Keratinocyte (primary cell): ENCODE measurements at regions not wholly inside any gene's neighbourhood (a gene's known extent, or its start where the extent isn't known, plus 50 kb on each side); places are given as distances from the start of the nearest gene placed in this dataset.
"Not testable (repeated sequence)": the region's sequence is repeated elsewhere in the genome, so short reads cannot be mapped to it uniquely, and the experiment has no call there.

Experiments used
- DNase-seq: peaks from one replicate; pipeline ENCODE4 v3.0.0-alpha.2; 2011; ENCODE audit warnings: low read depth, missing footprints, low spot score
- FAIRE-seq: peaks from 2 replicates; lab custom pipeline; 2011; peaks lifted over from hg19 to GRCh38; lab: Jason Lieb, UNC
- H2AFZ ChIP-seq: 2 replicates; pipeline ENCODE4 v1.6.0; 2012; ENCODE audit warnings: low read length, control low read depth, inconsistent platforms; ENCODE audit not compliant: control insufficient read depth
- H3K27ac ChIP-seq: 2 replicates; pipeline ENCODE4 v1.5.1; 2011; ENCODE audit warnings: low read length; ENCODE audit not compliant: control insufficient read depth, insufficient read depth
- H3K27me3 ChIP-seq: 3 replicates; pipeline ENCODE4 v1.6.0; 2011; ENCODE audit warnings: low read length; ENCODE audit not compliant: control insufficient read depth, insufficient read depth; ENCODE audit errors: extremely low read depth
- H3K36me3 ChIP-seq, 2 experiments: 2 replicates in 1 of 2; 3 replicates in 1 of 2; pipeline ENCODE4 v1.5.1; 2011; ENCODE audit warnings: low read length in 2 of 2, mild to moderate bottlenecking in 1 of 2; ENCODE audit not compliant: control insufficient read depth in 2 of 2, insufficient read depth in 2 of 2; ENCODE audit errors: extremely low read depth in 1 of 2
- H3K4me1 ChIP-seq: 3 replicates; pipeline ENCODE4 v1.5.1; 2011; ENCODE audit warnings: low read length; ENCODE audit not compliant: control insufficient read depth, insufficient read depth; ENCODE audit errors: extremely low read depth
- H3K4me2 ChIP-seq: 3 replicates; pipeline ENCODE4 v1.6.0; 2011; ENCODE audit warnings: low read depth, low read length; ENCODE audit not compliant: control insufficient read depth, insufficient read depth; ENCODE audit errors: extremely low read depth
- H3K4me3 ChIP-seq, 3 experiments: fragments of 200-600 bp in 1 of 3; sonication (generic) in 1 of 3; 2 replicates in 2 of 3; 3 replicates in 1 of 3; pipeline ENCODE4 v1.5.1; 2011 to 2016; ENCODE audit warnings: low read length in 3 of 3, mild to moderate bottlenecking in 3 of 3, control low read depth in 2 of 3, inconsistent platforms in 1 of 3, low read depth in 1 of 3, mixed read lengths in 1 of 3, mixed run types in 1 of 3, moderate library complexity in 1 of 3; ENCODE audit not compliant: control insufficient read depth in 2 of 3, insufficient read depth in 2 of 3; ENCODE audit errors: extremely low read depth in 1 of 3
- H3K79me2 ChIP-seq: 2 replicates; pipeline ENCODE4 v1.6.0; 2012; ENCODE audit warnings: low read length; ENCODE audit not compliant: control insufficient read depth, insufficient read depth
- H3K9ac ChIP-seq: 3 replicates; pipeline ENCODE4 v1.6.0; 2011; ENCODE audit warnings: low read length; ENCODE audit not compliant: control insufficient read depth, insufficient read depth; ENCODE audit errors: extremely low read depth
- H3K9me1 ChIP-seq: 3 replicates; pipeline ENCODE4 v1.6.0; 2011; ENCODE audit warnings: low read length; ENCODE audit not compliant: control insufficient read depth, insufficient read depth; ENCODE audit errors: extremely low read depth
- H3K9me3 ChIP-seq: 2 replicates; pipeline ENCODE4 v1.5.1; 2012; ENCODE audit warnings: low read depth, low read length; ENCODE audit not compliant: control insufficient read depth
- H4K20me1 ChIP-seq: 3 replicates; pipeline ENCODE4 v1.6.0; 2011; ENCODE audit warnings: low read length; ENCODE audit not compliant: control insufficient read depth, insufficient read depth; ENCODE audit errors: extremely low read depth
- EZH2 ChIP-seq: IDR thresholded peaks from one replicate; pipeline ENCODE4 v1.6.1; 2012; ENCODE audit warnings: inconsistent platforms, mild to moderate bottlenecking, low read length, moderate library complexity
- dilution Hi-C: fragments of 300-500 bp; cut with MboI; formaldehyde crosslinking; loops from one replicate; pipeline ENCODE4 v1.7.0; 2020; ENCODE audit warnings: low sequenced_read_pairs; ENCODE audit not compliant: extremely low pct_ligation_motif_present
- TF ChIP-seq, protein P1 (sequence below), 3 experiments: IDR thresholded peaks in 1 of 3; conservative IDR thresholded peaks in 1 of 3; optimal IDR thresholded peaks in 1 of 3; 2 replicates in 2 of 3; 3 replicates in 1 of 3; pipeline versions ENCODE3 to v1.5.1; 2011; ENCODE audit warnings: low read length in 3 of 3, mild to moderate bottlenecking in 3 of 3, moderate library complexity in 2 of 3, control low read depth in 1 of 3, inconsistent platforms in 1 of 3; ENCODE audit not compliant: insufficient read depth in 2 of 3; ENCODE audit errors: extremely low read depth in 1 of 3

GRCh38 chr2:95709831-95710230 is 118.0 kb downstream of the TRIM43 start:
- H3K4me3 ChIP-seq = no peak overlapping the region
- FAIRE-seq = no peak
- TF ChIP-seq EZH2 = no peak
- TF ChIP-seq, protein P1, sequence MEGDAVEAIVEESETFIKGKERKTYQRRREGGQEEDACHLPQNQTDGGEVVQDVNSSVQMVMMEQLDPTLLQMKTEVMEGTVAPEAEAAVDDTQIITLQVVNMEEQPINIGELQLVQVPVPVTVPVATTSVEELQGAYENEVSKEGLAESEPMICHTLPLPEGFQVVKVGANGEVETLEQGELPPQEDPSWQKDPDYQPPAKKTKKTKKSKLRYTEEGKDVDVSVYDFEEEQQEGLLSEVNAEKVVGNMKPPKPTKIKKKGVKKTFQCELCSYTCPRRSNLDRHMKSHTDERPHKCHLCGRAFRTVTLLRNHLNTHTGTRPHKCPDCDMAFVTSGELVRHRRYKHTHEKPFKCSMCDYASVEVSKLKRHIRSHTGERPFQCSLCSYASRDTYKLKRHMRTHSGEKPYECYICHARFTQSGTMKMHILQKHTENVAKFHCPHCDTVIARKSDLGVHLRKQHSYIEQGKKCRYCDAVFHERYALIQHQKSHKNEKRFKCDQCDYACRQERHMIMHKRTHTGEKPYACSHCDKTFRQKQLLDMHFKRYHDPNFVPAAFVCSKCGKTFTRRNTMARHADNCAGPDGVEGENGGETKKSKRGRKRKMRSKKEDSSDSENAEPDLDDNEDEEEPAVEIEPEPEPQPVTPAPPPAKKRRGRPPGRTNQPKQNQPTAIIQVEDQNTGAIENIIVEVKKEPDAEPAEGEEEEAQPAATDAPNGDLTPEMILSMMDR (optimal IDR thresholded peaks at IDR 0.05 in 1 of 3, IDR thresholded peaks at IDR 0.05 in 1 of 3, conservative IDR thresholded peaks at IDR 0.05 in 1 of 3; ENCODE audit: extremely low read depth in 1 of 3, insufficient read depth in 2 of 3, low read length in 3 of 3) = no peak

DNA sequence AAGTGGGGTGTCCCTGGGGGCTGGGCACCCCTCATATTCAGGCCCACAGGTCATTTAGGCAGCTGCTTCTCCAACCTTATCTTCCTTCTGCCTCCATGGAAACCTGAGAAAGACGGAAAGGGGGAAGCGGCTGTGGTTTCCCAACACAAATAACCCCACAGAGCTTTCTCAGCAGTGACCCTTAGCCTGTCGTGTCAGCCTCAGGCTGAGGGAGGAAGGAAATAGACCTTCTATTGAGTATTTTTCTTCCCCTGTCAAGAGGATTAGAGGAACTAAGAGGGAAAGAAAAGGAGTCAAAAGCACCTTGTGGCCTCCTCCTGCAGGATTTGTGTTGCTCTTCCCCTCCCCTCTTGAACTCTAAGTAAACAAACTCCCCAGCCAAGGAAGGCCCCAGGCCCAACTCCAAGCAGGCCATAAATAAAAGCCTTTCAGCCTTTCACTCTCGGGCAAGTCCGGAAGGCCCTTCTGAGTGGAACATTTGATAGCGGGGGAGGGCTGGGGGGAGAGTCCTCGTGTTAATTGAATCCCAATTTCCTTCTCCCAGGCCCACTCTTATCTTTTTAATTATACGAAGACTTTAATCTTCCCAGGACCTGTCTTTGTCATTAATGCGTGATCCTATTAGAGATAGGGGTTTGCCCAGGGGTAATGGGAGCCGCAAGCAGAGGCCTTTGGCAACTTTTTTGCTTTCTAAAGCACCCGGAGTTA is 121.8 kb downstream of the TRIM43 start:
- H3K27me3 ChIP-seq, H3K4me3 ChIP-seq, H2AFZ ChIP-seq, H3K4me2 ChIP-seq, FAIRE-seq, H3K79me2 ChIP-seq, H4K20me1 ChIP-seq, H3K36me3 ChIP-seq, H3K9ac ChIP-seq, H3K9me1 ChIP-seq, H3K27ac ChIP-seq, H3K4me1 ChIP-seq, H3K9me3 ChIP-seq, DNase-seq, dilution Hi-C loops: not testable (repeated sequence)

More at GRCh38 chr2:95709831-95710230, 118.0 kb downstream of the TRIM43 start:
- no peaks in the 10 kb centered on the region for H3K9me1 ChIP-seq
- H3K27ac ChIP-seq = no peak overlapping the region
- no peaks in the 10 kb centered on the region for H3K9me3 ChIP-seq
- no peaks in the 10 kb centered on the region for H3K27me3 ChIP-seq
- H3K79me2 ChIP-seq = no peaks in the 10 kb centered on the region
- H3K9ac ChIP-seq = no peak overlapping the region
- no peak overlapping the region for H2AFZ ChIP-seq
- H3K4me2 ChIP-seq = no peak overlapping the region
- dilution Hi-C loops = no loop called here
- no peaks in the 10 kb centered on the region for H4K20me1 ChIP-seq
- no peaks in the 10 kb centered on the region for H3K36me3 ChIP-seq
- no peaks in the 10 kb centered on the region for H3K4me1 ChIP-seq
- DNase-seq = no peak

- DNase-seq, H3K9me1 ChIP-seq, dilution Hi-C loops, H3K4me2 ChIP-seq, H4K20me1 ChIP-seq, H3K9ac ChIP-seq, H3K79me2 ChIP-seq, H3K36me3 ChIP-seq, H3K9me3 ChIP-seq, H3K27ac ChIP-seq, H2AFZ ChIP-seq, FAIRE-seq, H3K27me3 ChIP-seq, H3K4me3 ChIP-seq, H3K4me1 ChIP-seq: not testable (repeated sequence)
Observed at GRCh38 chr2:95714398-95714797, 122.6 kb downstream of the TRIM43 start.
